Loucy (cell line): ENCODE measurements at regions not wholly inside any gene's neighbourhood (a gene's known extent, or its start where the extent isn't known, plus 50 kb on each side); places are given as distances from the start of the nearest gene placed in this dataset.

Source experiments
- H2AFZ ChIP-seq: fragments of 200-600 bp; sonication (generic); 2 replicates; pipeline ENCODE4 v1.6.0; 2016; ENCODE audit warnings: antibody characterized with exemption, mild to moderate bottlenecking, low read length, moderate library complexity
- H3F3A ChIP-seq: fragments of 200-600 bp; 2 replicates; pipeline ENCODE4 v1.6.0; 2016; ENCODE audit warnings: antibody characterized with exemption, low read depth, mild to moderate bottlenecking
- H3K27me3 ChIP-seq: fragments of 200-600 bp; sonication (generic); 2 replicates; pipeline ENCODE4 v1.6.1; 2014; ENCODE audit warnings: low read length, mild to moderate bottlenecking; ENCODE audit not compliant: insufficient read depth, poor library complexity, severe bottlenecking
- H3K36me3 ChIP-seq: fragments of 200-600 bp; sonication (generic); 2 replicates; pipeline ENCODE4 v1.6.1; 2016; ENCODE audit warnings: low read length; ENCODE audit not compliant: insufficient read depth
- H3K4me1 ChIP-seq: fragments of 200-600 bp; sonication (generic); 2 replicates; pipeline ENCODE4 v1.5.1; 2014; ENCODE audit warnings: low read length, mild to moderate bottlenecking; ENCODE audit not compliant: insufficient read depth, poor library complexity, severe bottlenecking
- H3K4me2 ChIP-seq: fragments of 200-600 bp; sonication (generic); 2 replicates; pipeline ENCODE4 v1.6.0; 2014; ENCODE audit warnings: antibody characterized with exemption, low read length, low read depth, mild to moderate bottlenecking; ENCODE audit not compliant: poor library complexity, severe bottlenecking
- H3K4me3 ChIP-seq: fragments of 200-600 bp; sonication (generic); 2 replicates; pipeline ENCODE4 v1.5.1; 2014; ENCODE audit warnings: low read length, mild to moderate bottlenecking, mixed read lengths; ENCODE audit not compliant: poor library complexity, severe bottlenecking
- H3K79me2 ChIP-seq: fragments of 200-600 bp; sonication (generic); 2 replicates; pipeline ENCODE4 v1.6.1; 2014; ENCODE audit warnings: low read length; ENCODE audit not compliant: insufficient read depth
- H3K9ac ChIP-seq: fragments of 200-600 bp; sonication (generic); 2 replicates; pipeline ENCODE4 v1.6.0; 2014; ENCODE audit warnings: mild to moderate bottlenecking, low read depth, low read length, moderate library complexity; ENCODE audit not compliant: poor library complexity, severe bottlenecking
- H3K9me2 ChIP-seq: fragments of 200-600 bp; sonication (generic); replicated peaks from 2 replicates; pipeline ENCODE4 v1.6.1; 2016; ENCODE audit warnings: low read depth, low read length, mixed read lengths
- H3K9me3 ChIP-seq: fragments of 200-600 bp; sonication (generic); 2 replicates; pipeline ENCODE4 v1.6.1; 2014; ENCODE audit warnings: mild to moderate bottlenecking, antibody characterized with exemption, low read length, low read depth; ENCODE audit not compliant: insufficient read depth
- H4K20me1 ChIP-seq: fragments of 200-600 bp; sonication (generic); 2 replicates; pipeline ENCODE4 v1.6.0; 2014; ENCODE audit warnings: antibody characterized with exemption, low read length, mild to moderate bottlenecking; ENCODE audit not compliant: insufficient read depth, poor library complexity, severe bottlenecking
- CTCF ChIP-seq: fragments of 200-600 bp; sonication (generic); conservative IDR thresholded peaks from 2 replicates; pipeline ENCODE4 v1.5.1; 2014; ENCODE audit warnings: mild to moderate bottlenecking, antibody characterized with exemption, low read length
- EZH2phosphoT487 ChIP-seq: fragments of 200-600 bp; IDR thresholded peaks from 2 replicates; pipeline ENCODE4 v1.6.1; 2018; ENCODE audit warnings: antibody characterized with exemption, mild to moderate bottlenecking, moderate library complexity, borderline replicate concordance

DNA sequence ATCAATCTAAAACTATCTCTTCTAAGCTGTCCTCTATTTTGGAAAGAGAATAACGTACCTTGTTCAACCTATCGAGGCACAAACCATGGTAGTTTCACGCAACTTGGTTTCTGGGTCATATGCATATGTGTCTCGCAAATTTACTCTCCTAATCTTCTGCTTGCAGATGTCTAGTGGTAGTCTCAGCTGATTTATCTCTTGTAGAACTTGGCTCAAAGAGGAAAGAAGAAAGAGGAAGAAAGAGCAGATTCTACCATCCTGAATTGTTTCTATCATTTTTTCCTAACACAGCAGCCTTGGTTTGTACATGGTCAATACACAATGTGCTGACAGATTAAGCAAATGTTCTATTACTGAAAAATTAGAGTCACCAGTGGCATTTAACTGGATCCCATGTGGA lies 282.3 kb downstream of the SPRY2 start:
- Histone ChIP-seq H3K9me3 (no peaks in the 10 kb centered on the region), H4K20me1 (no peaks in the 10 kb centered on the region), H3K79me2 (no peaks in the 10 kb centered on the region), H3K4me1 (no peaks in the 10 kb centered on the region), H2AFZ (no peak overlapping the region), H3K9me2 (no peaks in the 10 kb centered on the region), H3K4me3 (no peak overlapping the region), H3K36me3 (no peaks in the 10 kb centered on the region), H3K4me2 (no peak overlapping the region), H3F3A (no peaks in the 10 kb centered on the region), H3K9ac (no peak overlapping the region), H3K27me3 (no peaks in the 10 kb centered on the region)
- TF ChIP-seq CTCF: no peak
- no peak for TF ChIP-seq EZH2phosphoT487

GRCh38 chr13:80055847-80056246 lies 285.1 kb downstream of the SPRY2 start:
- no peak overlapping the region for H2AFZ ChIP-seq
- no peaks in the 10 kb centered on the region for H3K79me2 ChIP-seq
- H3K4me2 ChIP-seq: no peak overlapping the region
- peaks cover 8% of the 10 kb centered on the region for H3K4me1 ChIP-seq
- no peaks in the 10 kb centered on the region for H3K9me2 ChIP-seq
- no peak overlapping the region for H3K4me3 ChIP-seq
- no peaks in the 10 kb centered on the region for H3K9me3 ChIP-seq
- TF ChIP-seq CTCF (no peak), EZH2phosphoT487 (no peak)
- H3K27me3 ChIP-seq: no peaks in the 10 kb centered on the region
- no peaks in the 10 kb centered on the region for H3K36me3 ChIP-seq
- no peaks in the 10 kb centered on the region for H4K20me1 ChIP-seq
- no peak overlapping the region for H3K9ac ChIP-seq
- H3F3A ChIP-seq: no peaks in the 10 kb centered on the region

- no peak overlapping the region for H3K4me3 ChIP-seq
- H3K79me2 ChIP-seq: no peaks in the 10 kb centered on the region
Measured at GRCh38 chr13:80054806-80055205, 286.1 kb downstream of the SPRY2 start.

More at GRCh38 chr13:80054806-80055205, 286.1 kb downstream of the SPRY2 start:
- Histone ChIP-seq H3K9ac (no peak overlapping the region), H3K4me1 (peaks cover 17% of the 10 kb centered on the region), H3K4me2 (no peak overlapping the region), H3K9me2 (no peaks in the 10 kb centered on the region), H4K20me1 (no peaks in the 10 kb centered on the region), H3K27me3 (no peaks in the 10 kb centered on the region), H3K36me3 (no peaks in the 10 kb centered on the region), H3F3A (no peaks in the 10 kb centered on the region), H2AFZ (no peak overlapping the region), H3K9me3 (no peaks in the 10 kb centered on the region)
- no peak for TF ChIP-seq CTCF
